BJ (cell line): ENCODE measurements at regions not wholly inside any gene's neighbourhood (a gene's known extent, or its start where the extent isn't known, plus 50 kb on each side); places are given as distances from the start of the nearest gene placed in this dataset.

Experiments used
- CTCF ChIA-PET: fragments of 350-600 bp; formaldehyde crosslinking; extraction: SDS; loops from one replicate; lab custom pipeline; 2021; ENCODE audit warnings: antibody characterized with exemption, inconsistent platforms; lab: Yijun Ruan, JAX
- POLR2A ChIA-PET: fragments of 300-600 bp; sonication (Branson Sonifier 250); formaldehyde crosslinking; extraction: SDS; loops from one replicate; lab custom pipeline; 2021; ENCODE audit warnings: antibody characterized with exemption; lab: Charles Lee
- DNase-seq: peaks from one replicate; pipeline ENCODE4 v3.0.0-alpha.2; 2011; ENCODE audit warnings: low read depth
- H3K27me3 ChIP-seq: 2 replicates; pipeline ENCODE4 v1.6.0; 2011; ENCODE audit warnings: low read length; ENCODE audit not compliant: control insufficient read depth, insufficient read depth
- H3K36me3 ChIP-seq: 2 replicates; pipeline ENCODE4 v1.5.1; 2011; ENCODE audit warnings: low read length; ENCODE audit not compliant: control insufficient read depth, insufficient read depth
- H3K4me3 ChIP-seq: 2 replicates; pipeline ENCODE4 v1.5.1; 2011; ENCODE audit warnings: low read depth, mild to moderate bottlenecking, control low read depth, low read length
- CTCF ChIP-seq: IDR thresholded peaks from 2 replicates; pipeline ENCODE4 v1.5.1; 2011; ENCODE audit warnings: low read depth, mild to moderate bottlenecking, control low read depth, inconsistent platforms, low read length, moderate library complexity; ENCODE audit not compliant: insufficient read depth

DNA sequence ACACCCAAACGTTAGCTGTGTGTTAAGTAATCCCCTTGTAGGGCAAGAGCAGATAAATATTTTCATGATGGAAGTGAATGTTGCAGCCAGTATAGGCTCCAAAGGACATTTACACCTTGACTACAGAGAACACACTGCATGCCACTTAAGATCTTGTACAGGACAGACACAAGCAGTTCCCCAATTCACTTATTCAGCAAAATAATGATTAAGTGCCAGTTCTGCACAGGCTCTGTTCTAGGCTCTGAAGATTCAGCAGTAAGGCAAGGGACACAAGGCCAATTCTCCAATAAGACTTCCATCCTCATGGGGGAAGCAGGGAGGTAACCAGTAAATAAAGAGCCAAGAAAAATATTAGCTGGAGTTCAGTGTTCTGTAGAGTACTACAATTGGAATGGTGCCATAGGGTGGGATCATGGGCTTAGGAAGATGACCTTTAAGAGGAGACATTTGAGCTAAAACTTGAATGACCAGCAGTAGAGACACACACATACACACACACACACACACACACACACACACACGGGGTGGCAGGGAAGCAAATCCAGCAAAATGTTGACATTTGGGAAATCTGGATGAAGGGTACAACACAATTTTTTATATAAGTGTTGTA is 199.9 kb upstream of the JUN start:
- CTCF ChIA-PET = no interaction called here
- H3K27me3 ChIP-seq = no peaks in the 10 kb centered on the region
- TF ChIP-seq CTCF = no peak
- DNase-seq = no peak
- H3K36me3 ChIP-seq = no peaks in the 10 kb centered on the region
- H3K4me3 ChIP-seq = no peak overlapping the region
- POLR2A ChIA-PET = no interaction called here

DNA sequence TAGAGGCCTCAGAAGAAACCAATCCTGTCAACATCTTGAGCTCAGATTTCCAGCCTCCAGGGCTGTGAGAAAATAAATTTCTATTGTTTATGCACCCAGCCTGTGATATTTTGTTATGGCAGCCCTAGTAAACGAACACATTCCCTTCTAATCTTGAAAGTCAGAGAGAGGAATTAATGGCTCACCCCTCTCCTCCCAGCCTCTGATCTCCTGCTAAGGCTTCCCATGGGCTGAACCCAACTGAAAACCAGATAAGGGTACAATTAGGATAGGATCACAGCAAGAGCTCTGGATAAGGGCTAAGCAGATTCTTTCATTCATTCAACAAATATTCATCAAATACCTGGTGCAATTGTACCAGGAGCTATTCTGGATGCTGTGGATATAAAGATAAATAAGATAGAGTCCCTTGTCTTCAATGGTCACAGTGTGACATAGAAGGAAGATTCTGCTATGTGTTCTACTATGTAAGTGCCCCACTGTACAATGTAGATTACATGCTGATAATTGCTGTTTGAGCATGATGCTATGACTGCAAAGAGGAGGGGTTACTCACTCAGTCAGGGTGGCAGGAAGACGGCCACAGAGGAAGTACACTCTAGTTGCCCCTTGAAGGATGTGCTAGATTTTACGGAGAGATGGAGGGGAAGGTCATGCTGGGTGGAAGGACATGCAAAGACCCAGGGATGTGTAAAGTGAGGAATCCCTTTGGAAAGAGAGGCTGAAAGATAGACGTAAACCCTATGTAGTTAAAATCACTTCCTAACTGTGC is 203.3 kb upstream of the JUN start:
- CTCF ChIA-PET = interaction anchor here (0.9 to 1.1 kb wide), 2 partner anchors 10 to 23 kb away, joined by 3 read pairs; no protein-coding TSS in a partner anchor
- H3K27me3 ChIP-seq = no peaks in the 10 kb centered on the region
- H3K4me3 ChIP-seq = no peak overlapping the region
- no peak for DNase-seq
- POLR2A ChIA-PET = no interaction called here
- no peaks in the 10 kb centered on the region for H3K36me3 ChIP-seq
- TF ChIP-seq CTCF = no peak

DNA sequence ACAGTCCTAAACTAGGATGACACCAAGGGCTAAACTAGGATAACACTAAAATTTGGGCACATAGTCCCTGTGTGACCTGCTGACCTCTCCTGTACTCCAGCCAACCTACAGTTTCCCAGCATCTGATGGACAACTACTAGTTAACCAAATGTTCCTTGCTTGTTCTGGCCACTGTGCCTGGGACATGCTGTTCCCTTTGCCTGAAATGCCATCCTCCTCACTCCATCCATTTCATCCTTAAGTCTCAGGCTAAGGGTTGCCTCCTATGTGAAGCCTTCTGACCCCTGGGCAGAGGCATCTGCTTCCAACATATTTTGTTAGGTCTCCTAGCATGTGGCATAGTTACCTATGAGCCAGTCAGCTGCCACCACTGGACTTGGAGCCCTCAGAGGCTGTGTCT is 204.9 kb upstream of the JUN start:
- CTCF ChIA-PET = no interaction called here
- no peak for DNase-seq
- TF ChIP-seq CTCF = no peak
- Histone ChIP-seq H3K27me3 (no peaks in the 10 kb centered on the region), H3K4me3 (no peak overlapping the region), H3K36me3 (no peaks in the 10 kb centered on the region)
- POLR2A ChIA-PET = no interaction called here

DNA sequence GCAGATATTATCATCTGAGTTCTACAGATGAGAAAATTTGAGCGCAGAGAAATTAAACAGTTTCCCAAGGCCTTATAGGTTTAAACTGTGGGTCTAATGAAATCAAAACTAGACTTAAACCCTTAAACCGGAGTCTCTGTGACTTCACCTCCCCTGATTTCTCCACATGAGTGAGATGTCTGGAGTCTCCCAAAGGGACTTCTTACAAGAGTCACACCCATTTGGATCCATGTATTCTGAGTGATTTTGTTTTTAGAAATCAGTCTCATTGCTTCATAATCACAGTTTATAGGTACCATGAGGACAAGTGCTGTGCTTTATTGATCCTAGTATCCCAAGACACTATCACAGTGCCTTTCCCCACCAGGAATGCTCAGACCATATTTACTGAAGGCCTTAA is 206.0 kb upstream of the JUN start:
- CTCF ChIA-PET = no interaction called here
- no peaks in the 10 kb centered on the region for H3K27me3 ChIP-seq
- no peak for TF ChIP-seq CTCF
- H3K4me3 ChIP-seq = no peak overlapping the region
- no peaks in the 10 kb centered on the region for H3K36me3 ChIP-seq
- POLR2A ChIA-PET = no interaction called here
- no peak for DNase-seq

DNA sequence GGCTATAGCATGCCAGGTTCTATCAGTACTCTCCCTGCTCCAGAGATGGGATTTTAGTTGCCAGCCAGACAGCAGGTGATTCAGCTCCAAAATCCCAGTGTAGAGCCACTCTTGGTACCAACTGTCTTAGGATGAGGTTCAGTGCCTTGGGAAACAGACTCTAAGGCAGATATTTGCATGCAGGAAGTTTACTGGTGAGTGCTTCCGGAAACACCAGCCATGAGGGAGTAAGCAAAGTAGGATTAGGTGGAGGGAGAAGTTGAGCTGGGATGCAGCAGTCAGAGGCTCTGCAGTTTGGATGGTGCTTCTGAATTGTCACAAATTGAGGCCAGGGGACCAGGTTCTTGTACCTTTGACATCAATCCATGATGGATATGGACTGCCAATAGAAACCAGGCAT is 207.5 kb upstream of the JUN start:
- DNase-seq = no peak
- no peak for TF ChIP-seq CTCF
- no peaks in the 10 kb centered on the region for H3K27me3 ChIP-seq
- POLR2A ChIA-PET = no interaction called here
- H3K4me3 ChIP-seq = no peak overlapping the region
- CTCF ChIA-PET = no interaction called here
- no peaks in the 10 kb centered on the region for H3K36me3 ChIP-seq
